ENCODE measurements at regions not wholly inside any gene's neighbourhood (a gene's known extent, or its start where the extent isn't known, plus 50 kb on each side); places are given as distances from the start of the nearest gene placed in this dataset.

DNA sequence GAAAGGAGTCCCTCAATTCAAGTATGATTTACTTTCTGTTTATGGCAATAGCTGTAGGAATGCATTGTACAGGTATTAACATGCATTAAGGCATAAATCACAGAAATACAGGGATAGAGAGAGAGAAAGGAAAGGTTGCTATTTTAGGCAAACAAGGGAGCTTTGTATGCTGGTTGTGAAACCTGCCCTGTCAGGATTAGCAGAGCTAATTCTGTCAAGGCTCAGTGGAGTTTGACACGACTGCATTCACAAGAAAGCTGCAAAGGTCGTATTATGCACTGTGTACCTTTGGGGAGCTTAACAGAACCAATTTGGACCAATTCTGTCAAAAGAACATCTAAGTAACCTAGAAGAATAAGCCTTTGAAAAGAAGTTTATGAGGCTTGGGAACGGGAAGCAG lies 239.3 kb downstream of the GRIA2 start:
- no peak for DNase-seq

GRCh38 chr4:157447195-157447594 lies 226.7 kb downstream of the GRIA2 start:
- DNase-seq: no peak

- DNase-seq: no peak
Measured at GRCh38 chr4:157444014-157444413, 223.5 kb downstream of the GRIA2 start.

DNA sequence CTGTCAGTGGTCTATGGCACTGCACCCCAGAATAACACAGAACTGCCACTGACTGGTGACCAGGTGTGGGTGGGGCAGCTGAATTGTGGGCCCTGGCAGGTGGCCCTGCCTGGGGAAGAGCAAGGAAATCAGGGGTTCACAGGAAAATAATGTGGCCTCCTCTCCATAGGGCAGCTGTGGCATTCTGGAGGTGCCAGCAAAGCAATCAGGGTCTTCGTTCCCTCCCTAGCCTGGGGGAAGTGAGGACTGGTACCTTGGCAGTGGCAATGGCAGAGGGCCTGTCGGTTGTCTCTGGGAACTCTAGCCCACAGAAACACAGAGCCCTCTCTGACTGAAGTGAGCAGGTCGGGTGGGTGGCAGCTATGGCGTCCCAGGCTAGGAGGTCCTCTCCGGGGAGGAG lies 223.0 kb downstream of the GRIA2 start:
- DNase-seq: no peak

DNA sequence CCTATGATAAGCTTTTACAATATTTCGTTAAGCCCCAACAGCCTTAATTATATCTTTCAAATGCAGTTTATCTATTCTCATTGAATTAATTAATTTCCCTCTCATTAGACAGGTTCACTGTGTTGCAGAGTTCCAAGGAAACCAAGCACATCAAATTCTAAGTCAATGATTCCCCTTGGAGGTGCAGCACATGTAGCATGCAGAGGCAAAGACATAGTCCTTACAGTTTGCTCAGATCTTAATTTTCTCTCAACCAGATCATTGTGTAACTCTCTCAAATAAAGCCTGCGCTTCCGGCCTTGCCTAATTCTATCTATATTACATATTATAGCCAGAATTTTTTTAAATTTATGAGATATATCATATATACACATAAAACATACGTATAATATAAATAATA lies 205.4 kb downstream of the GRIA2 start:
- no peak for DNase-seq

- DNase-seq: no peak
Measured at GRCh38 chr4:157423526-157424020, 203.0 kb downstream of the GRIA2 start.

DNA sequence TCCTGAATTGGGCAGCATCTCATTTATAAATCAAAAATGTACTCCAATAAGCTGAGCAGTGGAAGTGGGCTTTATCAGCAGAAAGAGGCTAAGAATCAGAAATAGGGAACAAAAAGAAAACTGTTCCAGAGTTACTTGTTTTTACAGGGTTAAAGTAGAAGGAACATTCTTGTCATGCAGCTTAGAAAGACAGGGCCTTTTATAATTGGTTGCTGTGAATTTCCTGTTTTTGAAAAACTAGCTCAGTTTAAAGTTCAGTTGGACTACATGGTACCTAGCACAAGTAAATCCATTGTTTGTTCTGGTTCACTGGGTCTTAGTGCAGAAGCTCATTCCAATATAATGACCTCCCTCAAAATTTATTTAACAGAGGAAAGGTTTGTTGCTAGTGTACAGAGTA lies 200.8 kb downstream of the GRIA2 start:
- DNase-seq: no peak

All from NCI-H146 (cell line).